Endothelial cell of umbilical vein (primary cell): ENCODE measurements at regions not wholly inside any gene's neighbourhood (a gene's known extent, or its start where the extent isn't known, plus 50 kb on each side); places are given as distances from the start of the nearest gene placed in this dataset.

Experiments
- BruUV-seq: library from RNA; stranded (reverse); fragments of 400-500 nt; replicated peaks from 2 replicates; lab custom pipeline; 2021; lab: Mats Ljungman, UMichigan
- CTCF ChIA-PET: fragments of 300-600, 350-600 bp; sonication (Branson Sonifier 250); formaldehyde crosslinking; loops from one replicate; lab custom pipeline; 2021; ENCODE audit warnings: antibody characterized with exemption, inconsistent platforms; lab: Charles Lee
- POLR2A ChIA-PET: fragments of 300-600, 350-600 bp; sonication (Branson Sonifier 250); formaldehyde crosslinking; loops from one replicate; lab custom pipeline; 2021; ENCODE audit warnings: antibody characterized with exemption, inconsistent platforms; lab: Charles Lee
- DNase-seq: peaks from one replicate; pipeline ENCODE4 v3.0.0-alpha.2; 2011; ENCODE audit warnings: low read depth, low spot score
- FAIRE-seq: peaks from 2 replicates; lab custom pipeline; 2011; peaks lifted over from hg19 to GRCh38; lab: Jason Lieb, UNC
- H2AFZ ChIP-seq: 2 replicates; pipeline ENCODE4 v1.6.0; 2012; ENCODE audit warnings: low read depth, low read length, control low read depth, inconsistent platforms
- H3K27ac ChIP-seq: 2 replicates; pipeline ENCODE4 v1.5.1; 2011; ENCODE audit warnings: low read depth, mild to moderate bottlenecking, control low read depth, low read length, moderate library complexity; ENCODE audit not compliant: insufficient read depth
- H3K27me3 ChIP-seq, 2 experiments: 2 replicates each; pipeline versions ENCODE4 v1.6.0 to v1.6.1; 2011; ENCODE audit warnings: low read length in 2 of 2, mixed read lengths in 1 of 2; ENCODE audit not compliant: control insufficient read depth in 2 of 2, insufficient read depth in 2 of 2
- H3K36me3 ChIP-seq, 2 experiments: 2 replicates in 1 of 2; 3 replicates in 1 of 2; pipeline ENCODE4 v1.5.1; 2011; ENCODE audit warnings: low read length in 2 of 2, mild to moderate bottlenecking in 1 of 2, moderate library complexity in 1 of 2; ENCODE audit not compliant: control insufficient read depth in 2 of 2, insufficient read depth in 2 of 2; ENCODE audit errors: extremely low read depth in 1 of 2
- H3K4me1 ChIP-seq: 3 replicates; pipeline ENCODE4 v1.5.1; 2011; ENCODE audit warnings: mild to moderate bottlenecking, low read length; ENCODE audit not compliant: control insufficient read depth, insufficient read depth; ENCODE audit errors: extremely low read depth
- H3K4me2 ChIP-seq: 2 replicates; pipeline ENCODE4 v1.6.1; 2011; ENCODE audit warnings: low read length, control low read depth, mixed read lengths; ENCODE audit not compliant: insufficient read depth
- H3K4me3 ChIP-seq, 3 experiments: fragments of 200-600 bp in 1 of 3; sonication (generic), shearing (Covaris generic) in 1 of 3; replicated peaks in 1 of 3; 2 replicates each; pipeline ENCODE4 v1.5.1; 2011 to 2016; ENCODE audit warnings: control low read depth in 3 of 3, low read length in 3 of 3, mild to moderate bottlenecking in 2 of 3, inconsistent platforms in 1 of 3, low read depth in 1 of 3, moderate library complexity in 1 of 3; ENCODE audit not compliant: insufficient read depth in 1 of 3
- H3K79me2 ChIP-seq: 2 replicates; pipeline ENCODE4 v1.6.0; 2012; ENCODE audit warnings: low read length, inconsistent platforms; ENCODE audit not compliant: control insufficient read depth, insufficient read depth
- H3K9ac ChIP-seq: replicated peaks from 2 replicates; pipeline ENCODE3; 2011; ENCODE audit warnings: low read length, control low read depth; ENCODE audit not compliant: insufficient read depth; ENCODE audit errors: extremely low read depth
- H3K9me1 ChIP-seq: replicated peaks from 3 replicates; pipeline ENCODE4 v1.6.0; 2011; ENCODE audit warnings: mild to moderate bottlenecking, low read length; ENCODE audit not compliant: control insufficient read depth, insufficient read depth; ENCODE audit errors: extremely low read depth
- H3K9me3 ChIP-seq: replicated peaks from 2 replicates; pipeline ENCODE4 v1.5.1; 2012; ENCODE audit warnings: low read length, inconsistent platforms; ENCODE audit not compliant: control insufficient read depth, insufficient read depth
- H4K20me1 ChIP-seq: replicated peaks from 2 replicates; pipeline ENCODE3; 2011; ENCODE audit warnings: mild to moderate bottlenecking, low read length; ENCODE audit not compliant: control insufficient read depth, insufficient read depth; ENCODE audit errors: extremely low read depth
- CTCF ChIP-seq, 2 donors: IDR thresholded peaks; 1 replicate in 1 of 2; 2 replicates in 1 of 2; pipeline ENCODE4 v1.5.1; 2011; ENCODE audit warnings: low read length in 2 of 2, mild to moderate bottlenecking in 2 of 2, moderate library complexity in 2 of 2, control low read depth in 1 of 2, inconsistent platforms in 1 of 2, low read depth in 1 of 2; ENCODE audit not compliant: insufficient read depth in 1 of 2; ENCODE audit errors: extremely low read depth in 1 of 2
- GATA2 ChIP-seq: IDR thresholded peaks from 2 replicates; pipeline ENCODE4 v1.7.0; 2011; ENCODE audit warnings: low read depth, mild to moderate bottlenecking, moderate library complexity, mixed read lengths, low read length; ENCODE audit not compliant: insufficient read length, insufficient read depth
- JUN ChIP-seq: IDR thresholded peaks from 2 replicates; pipeline ENCODE4 v1.6.1; 2011; ENCODE audit warnings: borderline replicate concordance, low read depth; ENCODE audit not compliant: insufficient read length, insufficient read depth
- MAX ChIP-seq: IDR thresholded peaks from 2 replicates; pipeline ENCODE4 v1.6.1; 2011; ENCODE audit not compliant: insufficient read depth, insufficient read length
- MYC ChIP-seq: IDR thresholded peaks from one replicate; pipeline ENCODE4 v1.6.1; 2011; ENCODE audit warnings: mild to moderate bottlenecking, low read depth, low read length
- POLR2A ChIP-seq: IDR thresholded peaks from 2 replicates; pipeline ENCODE4 v1.6.1; 2012; ENCODE audit warnings: low read depth, mild to moderate bottlenecking, control low read depth, low read length
- POLR2AphosphoS5 ChIP-seq: IDR thresholded peaks from 2 replicates; pipeline ENCODE4 v1.6.1; 2012; ENCODE audit warnings: low read depth, mild to moderate bottlenecking, control low read depth, low read length, moderate library complexity; ENCODE audit not compliant: insufficient read depth
- dilution Hi-C: fragments of 300-500 bp; cut with MboI; formaldehyde crosslinking; loops from one replicate; pipeline ENCODE4 v1.15.0; 2019; ENCODE audit warnings: low sequenced_read_pairs; ENCODE audit not compliant: extremely low pct_ligation_motif_present
- intact Hi-C: fragments of 100-400 bp; cut with micrococcal nuclease; formaldehyde crosslinking; loops from one replicate; pipeline ENCODE4 v1.10.0; 2022

GRCh38 chr1:82836973-82837680, 1036.4 kb downstream of the ADGRL2 start:
- POLR2A ChIA-PET = no interaction called here
- no peak for TF ChIP-seq MYC
- TF ChIP-seq GATA2 = no peak
- no peak for TF ChIP-seq POLR2AphosphoS5
- TF ChIP-seq CTCF (IDR thresholded peaks at IDR 0.05; ENCODE audit: extremely low read depth in 1 of 2, insufficient read depth in 1 of 2, low read depth in 1 of 2, low read length in 2 of 2) = no peak
- TF ChIP-seq MAX = no peak
- TF ChIP-seq JUN = no peak
- TF ChIP-seq POLR2A = no peak
- no TSS peak for BruUV-seq
- H3K36me3 ChIP-seq = no peaks in the 10 kb centered on the region
- dilution Hi-C loops = no loop called here
- H3K27me3 ChIP-seq = no peaks in the 10 kb centered on the region
- no peak overlapping the region for H3K4me3 ChIP-seq
- H2AFZ ChIP-seq = peak overlapping the region; percentile 91
- H3K4me2 ChIP-seq = no peak overlapping the region
- DNase-seq = no peak
- H3K27ac ChIP-seq = no peak overlapping the region
- CTCF ChIA-PET = no interaction called here
- no peaks in the 10 kb centered on the region for H3K79me2 ChIP-seq
- H3K9me3 ChIP-seq = no peaks in the 10 kb centered on the region
- H4K20me1 ChIP-seq = no peaks in the 10 kb centered on the region
- intact Hi-C loops = loop anchor here (10.0 kb wide), 1 partner anchor 1032 kb away; the partner anchor contains the start of gene ADGRL2
- no peak for FAIRE-seq
- peaks cover 14% of the 10 kb centered on the region for H3K4me1 ChIP-seq
- no peaks in the 10 kb centered on the region for H3K9me1 ChIP-seq
- no peak overlapping the region for H3K9ac ChIP-seq
